SK-N-SH treated with all-trans-retinoic acid at 6 μM for 48 hours (cell line): ENCODE measurements at regions not wholly inside any gene's neighbourhood (a gene's known extent, or its start where the extent isn't known, plus 50 kb on each side); places are given as distances from the start of the nearest gene placed in this dataset.
"Not testable (repeated sequence)": the region's sequence is repeated elsewhere in the genome, so short reads cannot be mapped to it uniquely, and the experiment has no call there.

Source experiments
- ATAC-seq: fragments of 200-7000 bp; cut with Tn5 transposase; 3 replicates; pipeline ENCODE4 v1.9.1; 2020; ENCODE audit warnings: mild to moderate bottlenecking, moderate library complexity
- ARNTL ChIP-seq: fragments of 450-650 bp; formaldehyde crosslinking; IDR thresholded peaks from 2 replicates; pipeline ENCODE4 v1.5.0; 2020; ENCODE audit warnings: low read depth, mild to moderate bottlenecking, moderate library complexity, borderline replicate concordance
- BACH2 ChIP-seq: fragments of 250-450 bp; sonication (Bioruptor Pico); IDR thresholded peaks from 2 replicates; pipeline ENCODE4 v1.9.0; 2021; ENCODE audit warnings: mild to moderate bottlenecking, borderline replicate concordance
- CREB5 ChIP-seq: fragments of 250-450 bp; sonication (Bioruptor Pico); IDR thresholded peaks from 2 replicates; pipeline ENCODE4 v1.5.1; 2020; ENCODE audit warnings: low read depth, mild to moderate bottlenecking, moderate library complexity
- CSRNP3 ChIP-seq: fragments of 250-450 bp; sonication (Bioruptor Pico); IDR thresholded peaks from 2 replicates; pipeline ENCODE4 v1.5.1; 2021; ENCODE audit warnings: mild to moderate bottlenecking, moderate library complexity
- ESRRG ChIP-seq: fragments of 250-450 bp; sonication (Bioruptor Pico); IDR thresholded peaks from 2 replicates; pipeline ENCODE4 v1.6.1; 2021; ENCODE audit warnings: mild to moderate bottlenecking
- GLIS3 ChIP-seq: fragments of 250-450 bp; sonication (Bioruptor Pico); IDR thresholded peaks from 2 replicates; pipeline ENCODE4 v1.5.0; 2020; ENCODE audit warnings: mild to moderate bottlenecking, moderate library complexity
- ISL1 ChIP-seq: fragments of 250-450 bp; sonication (Bioruptor Pico); IDR thresholded peaks from 2 replicates; pipeline ENCODE4 v2.1.2; 2022; ENCODE audit warnings: mild to moderate bottlenecking, moderate library complexity
- OSR1 ChIP-seq: fragments of 250-450 bp; sonication (Bioruptor Pico); IDR thresholded peaks from 2 replicates; pipeline ENCODE4 v1.8.0; 2022; ENCODE audit warnings: moderate library complexity, mild to moderate bottlenecking, inconsistent platforms
- PATZ1 ChIP-seq: fragments of 250-450 bp; sonication (Bioruptor Pico); IDR thresholded peaks from 2 replicates; pipeline ENCODE4 v1.8.0; 2020; ENCODE audit warnings: mild to moderate bottlenecking, moderate library complexity, borderline replicate concordance
- POU6F1 ChIP-seq: fragments of 250-450 bp; sonication (Bioruptor Pico); IDR thresholded peaks from 2 replicates; pipeline ENCODE4 v1.8.0; 2021; ENCODE audit warnings: low read depth, mild to moderate bottlenecking, moderate library complexity, borderline replicate concordance
- PPARA ChIP-seq: fragments of 250-450 bp; sonication (Bioruptor Pico); IDR thresholded peaks from 2 replicates; pipeline ENCODE4 v1.5.0; 2020; ENCODE audit warnings: mild to moderate bottlenecking, borderline replicate concordance
- RARB ChIP-seq: fragments of 250-450 bp; sonication (Bioruptor Pico); IDR thresholded peaks from 2 replicates; pipeline ENCODE4 v1.8.0; 2021; ENCODE audit warnings: mild to moderate bottlenecking, moderate library complexity
- SNAI2 ChIP-seq: fragments of 250-450 bp; sonication (Bioruptor Pico); IDR thresholded peaks from 2 replicates; pipeline ENCODE4 v1.5.0; 2020; ENCODE audit warnings: mild to moderate bottlenecking, moderate library complexity
- TCF4 ChIP-seq: fragments of 250-450 bp; sonication (Bioruptor Pico); IDR thresholded peaks from 2 replicates; pipeline ENCODE4 v1.8.0; 2021; ENCODE audit warnings: mild to moderate bottlenecking, moderate library complexity, borderline replicate concordance
- TOX ChIP-seq: fragments of 250-450 bp; sonication (Bioruptor Pico); IDR thresholded peaks from 2 replicates; pipeline ENCODE4 v1.8.0; 2021; ENCODE audit warnings: mild to moderate bottlenecking, moderate library complexity, borderline replicate concordance
- ZC3H10 ChIP-seq: fragments of 250-450 bp; sonication (Bioruptor Pico); IDR thresholded peaks from 2 replicates; pipeline ENCODE4 v1.5.1; 2021; ENCODE audit warnings: mild to moderate bottlenecking, moderate library complexity
- ZFP3 ChIP-seq: fragments of 250-450 bp; sonication (Bioruptor Pico); IDR thresholded peaks from 2 replicates; pipeline ENCODE4 v1.5.0; 2020; ENCODE audit warnings: mild to moderate bottlenecking, moderate library complexity
- ZFP30 ChIP-seq: fragments of 450-650 bp; formaldehyde crosslinking; IDR thresholded peaks from 2 replicates; pipeline ENCODE4 v1.5.0; 2022; ENCODE audit warnings: mild to moderate bottlenecking, moderate library complexity
- ZNF70 ChIP-seq: fragments of 450-650 bp; formaldehyde crosslinking; IDR thresholded peaks from 2 replicates; pipeline ENCODE4 v1.5.0; 2020; ENCODE audit warnings: mild to moderate bottlenecking, moderate library complexity
- ZNF8 ChIP-seq: fragments of 450-650 bp; formaldehyde crosslinking; IDR thresholded peaks from 2 replicates; pipeline ENCODE4 v1.5.0; 2020; ENCODE audit warnings: mild to moderate bottlenecking, moderate library complexity

GRCh38 chr12:89227774-89228173 lies 124.5 kb downstream of the DUSP6 start:
- no peak for ATAC-seq
- no peak for TF ChIP-seq PPARA (CRISPR knock-in tag)
- no peak for TF ChIP-seq CREB5
- no peak for TF ChIP-seq ISL1
- no peak for TF ChIP-seq SNAI2
- TF ChIP-seq ZNF70 (CRISPR knock-in tag), result no peak

GRCh38 chr12:89225808-89226411 lies 126.4 kb downstream of the DUSP6 start:
- ATAC-seq, result peak; percentile 38; the same call in 2 of the 3 replicates
- TF ChIP-seq POU6F1 (no peak), ZFP3 (CRISPR knock-in tag) (no peak), TCF4 (no peak), TOX (no peak), CREB5 (no peak), CSRNP3 (CRISPR knock-in tag) (no peak), ZNF8 (CRISPR knock-in tag) (no peak), ARNTL (CRISPR knock-in tag) (no peak)

- TF ChIP-seq ZC3H10 (CRISPR knock-in tag), result no peak
- TF ChIP-seq ZNF70 (CRISPR knock-in tag), result no peak
- TF ChIP-seq PPARA (CRISPR knock-in tag), result no peak
- TF ChIP-seq CSRNP3 (CRISPR knock-in tag), result no peak
- TF ChIP-seq POU6F1, result no peak
- TF ChIP-seq GLIS3 (CRISPR knock-in tag), result no peak
- TF ChIP-seq OSR1 (CRISPR knock-in tag), result no peak
- TF ChIP-seq RARB (CRISPR knock-in tag), result no peak
- TF ChIP-seq ZFP3 (CRISPR knock-in tag), result no peak
- no peak for TF ChIP-seq SNAI2
- TF ChIP-seq ZFP30 (CRISPR knock-in tag), result no peak
- peak; percentile 39; the same call in 2 of the 3 replicates for ATAC-seq
Measured at GRCh38 chr12:89225401-89225800, 126.9 kb downstream of the DUSP6 start.

GRCh38 chr12:89222580-89222979 lies 129.7 kb downstream of the DUSP6 start:
- ATAC-seq, result not testable (repeated sequence)

GRCh38 chr12:89217472-89217871 lies 134.8 kb downstream of the DUSP6 start:
- TF ChIP-seq PATZ1 (CRISPR knock-in tag), result no peak
- TF ChIP-seq ARNTL (CRISPR knock-in tag), result no peak
- TF ChIP-seq BACH2 (CRISPR knock-in tag), result no peak
- no peak for TF ChIP-seq TOX
- TF ChIP-seq GLIS3 (CRISPR knock-in tag), result no peak
- TF ChIP-seq CSRNP3 (CRISPR knock-in tag), result no peak
- no peak for TF ChIP-seq ZFP30 (CRISPR knock-in tag)
- TF ChIP-seq RARB (CRISPR knock-in tag), result no peak
- TF ChIP-seq ZNF70 (CRISPR knock-in tag), result no peak
- TF ChIP-seq TCF4, result no peak
- TF ChIP-seq ESRRG (CRISPR knock-in tag), result no peak
- no peak for TF ChIP-seq ISL1
- TF ChIP-seq ZFP3 (CRISPR knock-in tag), result no peak
- no peak for TF ChIP-seq ZNF8 (CRISPR knock-in tag)
- no peak for ATAC-seq
